ENCODE measurements at regions not wholly inside any gene's neighbourhood (a gene's known extent, or its start where the extent isn't known, plus 50 kb on each side); places are given as distances from the start of the nearest gene placed in this dataset.

GRCh38 chr4:138312536-138312911 is 70.4 kb upstream of the SLC7A11 start:
- no peak for DNase-seq (ENCODE audit: low read depth)

GRCh38 chr4:138311771-138312535 is 69.8 kb upstream of the SLC7A11 start:
- DNase-seq (ENCODE audit: low read depth), result no peak

GRCh38 chr4:138310991-138311390 is 68.8 kb upstream of the SLC7A11 start:
- DNase-seq (ENCODE audit: low read depth), result no peak

DNA sequence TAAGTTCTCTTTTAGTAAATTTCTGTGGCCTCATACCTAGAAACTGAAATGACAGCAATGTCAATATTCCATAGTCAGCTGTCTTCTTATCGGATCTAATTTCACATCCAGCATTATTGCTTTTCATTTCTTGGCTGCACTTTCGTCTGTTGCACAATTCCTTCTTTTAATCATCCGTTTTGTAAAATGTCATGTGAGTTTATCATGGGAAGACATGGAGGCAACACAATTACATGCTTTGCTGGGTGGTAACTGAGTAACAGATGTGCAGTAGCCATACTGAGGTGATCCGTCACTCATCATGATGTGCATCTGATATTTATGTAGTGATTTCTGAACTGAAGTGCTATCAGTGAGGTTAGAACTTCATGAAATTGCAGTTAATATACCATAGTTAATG is 68.3 kb upstream of the SLC7A11 start:
- no peak for DNase-seq (ENCODE audit: low read depth)

DNA sequence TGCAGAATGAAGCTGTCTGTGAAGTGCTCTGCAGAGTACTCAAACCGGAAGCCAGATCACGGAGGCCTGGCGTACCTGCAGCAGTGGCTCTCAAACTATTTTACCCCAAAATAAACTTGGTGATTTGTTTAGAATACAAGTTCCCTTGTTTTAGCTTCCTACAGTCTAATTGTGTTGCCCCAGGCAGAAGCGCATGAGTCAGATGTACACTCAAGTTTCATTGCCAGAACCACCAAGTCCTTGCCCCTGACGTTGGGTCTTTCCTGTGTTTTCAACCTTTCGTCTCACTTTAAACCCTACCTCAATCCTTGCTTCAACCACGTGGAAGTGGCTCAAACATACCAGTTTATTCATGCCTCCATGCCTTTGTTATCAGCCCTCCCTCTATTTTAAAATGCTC is 66.2 kb upstream of the SLC7A11 start:
- no peak for DNase-seq (ENCODE audit: low read depth)

DNA sequence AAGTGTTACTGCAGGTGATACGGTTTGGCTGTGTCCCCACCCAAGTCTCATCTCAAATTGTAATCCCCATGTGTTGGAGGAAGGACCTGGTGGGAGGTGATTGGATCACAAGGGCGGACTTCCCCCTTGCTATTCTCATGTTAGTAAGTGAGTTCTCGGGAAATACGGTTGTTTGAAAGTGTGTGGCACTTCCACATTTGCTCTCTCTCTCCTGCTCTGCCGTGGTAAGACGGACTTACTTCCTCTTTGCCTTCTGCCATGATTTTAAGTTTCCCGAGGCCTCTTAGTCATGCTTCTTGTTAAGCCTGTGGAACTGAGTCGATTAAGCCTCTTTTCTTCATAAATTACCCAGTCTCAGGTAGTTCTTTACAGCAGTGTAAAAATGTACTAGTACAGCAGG is 65.2 kb upstream of the SLC7A11 start:
- no peak for DNase-seq (ENCODE audit: low read depth)

DNA sequence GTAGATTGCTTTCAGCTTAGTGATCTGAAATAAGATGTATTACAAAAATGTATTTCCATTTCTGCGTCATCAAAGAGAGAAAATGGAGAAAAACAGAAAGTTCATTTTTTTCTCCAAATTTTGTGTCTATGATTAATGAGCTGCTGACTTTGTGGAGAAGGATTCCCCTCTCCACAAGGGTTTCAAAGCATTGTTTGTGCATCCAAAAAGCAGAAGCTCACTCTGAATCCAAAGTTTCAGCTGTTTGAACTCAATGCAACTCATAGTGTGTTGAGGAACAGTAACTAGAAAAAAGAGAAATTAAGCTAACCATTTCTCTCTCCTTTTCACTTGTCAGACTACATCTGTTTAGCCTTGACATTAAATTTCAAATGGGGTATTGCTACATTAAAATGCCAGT is 62.9 kb upstream of the SLC7A11 start:
- DNase-seq (ENCODE audit: low read depth), result no peak

GRCh38 chr4:138301536-138301935 is 59.4 kb upstream of the SLC7A11 start:
- DNase-seq (ENCODE audit: low read depth), result peak; percentile 13

DNA sequence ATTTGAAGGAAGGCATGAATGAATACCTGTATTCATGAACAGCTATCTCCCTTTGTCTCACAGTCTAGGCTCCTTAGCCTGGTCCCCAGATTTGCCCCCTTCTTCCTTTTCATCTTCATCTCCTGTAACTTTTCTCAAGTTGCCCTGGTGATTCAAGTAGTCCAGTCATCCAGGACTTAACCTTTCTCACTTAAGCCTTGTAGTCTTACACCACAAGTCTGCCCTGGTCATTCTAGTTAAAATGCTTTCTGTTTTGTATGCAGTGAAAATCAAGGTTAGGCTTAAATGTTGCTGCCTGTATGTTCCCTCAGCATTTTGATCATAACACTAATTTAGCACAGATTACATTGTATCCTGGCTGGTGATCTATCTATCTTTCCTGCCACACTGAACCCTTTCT is 58.5 kb upstream of the SLC7A11 start:
- no peak for DNase-seq (ENCODE audit: low read depth)

DNA sequence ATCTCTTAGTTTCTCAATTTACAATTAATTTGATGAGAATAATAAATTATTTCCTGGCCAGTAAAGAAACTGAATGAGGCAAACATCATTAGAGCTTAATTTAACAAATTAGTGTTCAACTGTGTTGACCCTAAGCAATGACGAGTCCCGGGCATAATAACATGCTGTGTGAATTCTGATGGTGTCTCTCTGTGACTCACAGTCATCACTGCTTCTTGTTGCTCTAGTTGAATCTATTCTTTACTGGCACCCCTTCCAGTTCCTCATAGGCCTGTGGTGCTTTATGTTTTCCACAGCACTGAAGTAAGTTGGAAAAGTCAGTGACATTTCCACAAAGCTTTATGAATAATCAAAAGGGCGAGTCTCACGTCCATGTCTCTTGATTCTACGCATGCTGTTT is 57.7 kb upstream of the SLC7A11 start:
- no peak for DNase-seq (ENCODE audit: low read depth)

DNA sequence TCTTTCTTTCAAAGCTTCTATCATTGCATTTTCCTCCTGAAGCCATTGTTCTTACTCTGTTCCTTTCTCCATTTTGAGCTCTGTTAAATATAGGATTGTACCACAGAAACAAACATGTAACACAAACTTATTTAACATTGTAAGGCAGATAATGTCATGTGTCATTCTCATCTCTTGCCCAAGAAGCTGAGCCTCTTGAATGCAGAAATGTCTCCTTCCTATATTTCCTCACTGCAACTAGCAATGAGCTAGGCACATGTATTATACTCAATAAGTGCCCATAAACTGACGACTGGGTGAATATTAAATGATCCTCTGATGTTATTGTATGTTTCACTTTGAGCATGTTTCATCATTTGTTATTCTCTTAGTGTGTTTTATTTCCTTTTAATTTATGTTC is 56.7 kb upstream of the SLC7A11 start:
- DNase-seq (ENCODE audit: low read depth), result no peak

DNA sequence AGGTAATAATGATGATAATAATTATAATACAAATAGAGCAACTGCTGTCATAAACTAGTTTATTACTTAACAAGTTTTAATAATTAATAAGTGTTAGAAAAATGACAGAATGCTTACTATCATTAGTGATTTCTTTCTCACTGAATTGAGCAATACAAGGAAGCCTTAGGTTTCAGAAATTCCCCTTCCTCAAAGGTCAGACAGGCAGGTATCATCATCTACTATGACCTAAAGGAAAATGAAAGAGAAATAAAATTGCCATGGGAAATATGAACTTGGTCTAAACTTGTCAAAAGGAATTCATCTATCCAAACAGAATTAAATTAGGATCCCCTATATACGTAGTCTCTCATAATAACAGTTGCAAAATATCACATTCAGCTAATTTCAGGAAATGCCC is 56.3 kb upstream of the SLC7A11 start:
- DNase-seq (ENCODE audit: low read depth), result no peak

DNA sequence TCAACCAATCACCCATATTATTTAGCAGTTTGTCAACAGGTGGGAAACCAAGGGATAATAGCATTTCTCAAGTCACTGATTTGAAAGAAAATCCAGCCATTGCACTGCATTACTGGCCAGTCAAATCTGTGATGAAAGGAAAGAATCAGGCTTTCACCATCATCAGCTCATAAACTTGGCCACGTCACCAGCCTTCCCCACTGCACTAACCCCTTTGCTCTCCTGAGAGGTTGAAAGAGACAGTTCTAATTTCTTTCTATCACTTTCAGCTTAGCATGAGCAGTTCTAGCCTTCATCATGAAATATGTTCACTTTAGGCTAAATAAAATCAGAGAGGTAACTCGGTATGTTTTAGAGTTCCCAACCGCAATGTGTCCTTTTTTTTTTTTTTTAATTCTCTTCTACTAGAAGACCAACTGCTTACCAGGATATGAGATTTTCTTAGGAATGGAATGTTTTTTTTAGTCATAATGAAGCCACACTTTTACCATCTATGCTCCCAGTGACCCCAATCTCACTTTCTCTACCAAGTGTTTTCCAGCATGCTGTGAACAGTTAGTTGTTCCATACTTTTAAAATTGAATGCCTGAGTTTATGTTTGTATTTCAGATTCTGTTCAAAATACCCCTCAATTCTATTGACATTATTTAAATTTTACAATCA is 55.7 kb upstream of the SLC7A11 start:
- no peak for DNase-seq (ENCODE audit: low read depth)

- no peak for DNase-seq (ENCODE audit: low read depth)
Observed at GRCh38 chr4:138292321-138292720, 50.2 kb upstream of the SLC7A11 start.
